ENCODE measurements at regions not wholly inside any gene's neighbourhood (a gene's known extent, or its start where the extent isn't known, plus 50 kb on each side); places are given as distances from the start of the nearest gene placed in this dataset.

DNA sequence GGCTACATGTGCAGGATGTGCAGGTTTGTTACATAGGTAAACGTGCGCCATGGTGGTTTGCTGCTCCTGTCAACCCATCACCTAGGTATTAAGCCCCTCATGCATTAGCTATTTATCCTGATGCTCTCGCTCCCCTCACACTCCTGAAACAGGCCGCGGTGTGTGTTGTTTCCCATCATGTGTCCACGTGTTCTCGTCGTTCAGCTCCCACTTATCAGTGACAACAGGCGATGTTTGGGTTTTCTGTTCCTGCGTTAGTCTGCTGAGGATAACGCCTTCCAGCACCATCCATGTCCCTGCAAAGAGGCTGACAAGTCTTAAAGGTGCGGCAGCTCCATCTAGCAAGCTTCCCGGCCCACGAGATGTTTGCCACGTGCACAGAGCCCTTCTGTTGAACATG is 175.1 kb downstream of the FOXL1 start:
- Histone ChIP-seq H3K4me1 (no peaks in the 10 kb centered on the region), H3K4me3 (no peak overlapping the region), H3K27ac (no peak overlapping the region), H3K9me3 (no peaks in the 10 kb centered on the region), H3K36me3 (ENCODE audit: insufficient read depth in 1 of 2, low read depth in 1 of 2) (no peaks in the 10 kb centered on the region), H3K27me3 (ENCODE audit: insufficient read depth in 3 of 3, low read length in 2 of 3) (peaks cover 0 to 21% (median 0%) of the 10 kb centered on the region in 3 donors)
- whole genome bisulfite sequencing, 3 donors: 69 to 80% (median 79%) methylated on average over 15 of the region's 15 CpGs
- DNase-seq (no peak), ATAC-seq (no peak)
- intact Hi-C loops (cut with DNase I): loop anchor here in 1 of 2 donors (5.0 kb wide), 1 partner anchor 176 kb away; the partner anchor contains the start of gene FOXL1
- TF ChIP-seq, protein P1, sequence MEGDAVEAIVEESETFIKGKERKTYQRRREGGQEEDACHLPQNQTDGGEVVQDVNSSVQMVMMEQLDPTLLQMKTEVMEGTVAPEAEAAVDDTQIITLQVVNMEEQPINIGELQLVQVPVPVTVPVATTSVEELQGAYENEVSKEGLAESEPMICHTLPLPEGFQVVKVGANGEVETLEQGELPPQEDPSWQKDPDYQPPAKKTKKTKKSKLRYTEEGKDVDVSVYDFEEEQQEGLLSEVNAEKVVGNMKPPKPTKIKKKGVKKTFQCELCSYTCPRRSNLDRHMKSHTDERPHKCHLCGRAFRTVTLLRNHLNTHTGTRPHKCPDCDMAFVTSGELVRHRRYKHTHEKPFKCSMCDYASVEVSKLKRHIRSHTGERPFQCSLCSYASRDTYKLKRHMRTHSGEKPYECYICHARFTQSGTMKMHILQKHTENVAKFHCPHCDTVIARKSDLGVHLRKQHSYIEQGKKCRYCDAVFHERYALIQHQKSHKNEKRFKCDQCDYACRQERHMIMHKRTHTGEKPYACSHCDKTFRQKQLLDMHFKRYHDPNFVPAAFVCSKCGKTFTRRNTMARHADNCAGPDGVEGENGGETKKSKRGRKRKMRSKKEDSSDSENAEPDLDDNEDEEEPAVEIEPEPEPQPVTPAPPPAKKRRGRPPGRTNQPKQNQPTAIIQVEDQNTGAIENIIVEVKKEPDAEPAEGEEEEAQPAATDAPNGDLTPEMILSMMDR (IDR thresholded peaks at IDR 0.05): no peak

DNA sequence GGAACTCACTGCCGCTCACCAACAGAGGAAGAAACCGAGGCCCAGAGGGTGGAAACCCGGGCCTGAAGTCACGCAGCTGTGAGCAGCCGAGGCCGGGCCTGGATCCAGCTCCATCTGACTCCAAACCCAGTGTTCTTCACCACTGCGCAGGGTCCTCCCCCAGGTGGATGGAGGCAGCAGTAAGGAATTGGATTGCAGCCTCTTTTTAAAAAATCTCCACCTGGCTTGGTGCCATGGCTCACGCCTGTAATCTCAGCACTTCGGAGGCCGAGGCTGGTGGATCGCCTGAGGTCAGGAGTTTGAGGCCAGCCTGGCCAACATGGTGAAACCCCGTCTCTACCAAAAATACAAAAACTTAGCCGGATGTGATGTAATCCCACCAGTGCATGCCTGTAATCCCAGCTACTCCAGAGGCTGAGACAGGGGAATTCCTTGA is 177.2 kb downstream of the FOXL1 start:
- intact Hi-C loops (cut with DNase I): no loop called here
- 39 to 51% (median 46%) methylated on average over 13 of the region's 13 CpGs for WGBS, 3 donors

DNA sequence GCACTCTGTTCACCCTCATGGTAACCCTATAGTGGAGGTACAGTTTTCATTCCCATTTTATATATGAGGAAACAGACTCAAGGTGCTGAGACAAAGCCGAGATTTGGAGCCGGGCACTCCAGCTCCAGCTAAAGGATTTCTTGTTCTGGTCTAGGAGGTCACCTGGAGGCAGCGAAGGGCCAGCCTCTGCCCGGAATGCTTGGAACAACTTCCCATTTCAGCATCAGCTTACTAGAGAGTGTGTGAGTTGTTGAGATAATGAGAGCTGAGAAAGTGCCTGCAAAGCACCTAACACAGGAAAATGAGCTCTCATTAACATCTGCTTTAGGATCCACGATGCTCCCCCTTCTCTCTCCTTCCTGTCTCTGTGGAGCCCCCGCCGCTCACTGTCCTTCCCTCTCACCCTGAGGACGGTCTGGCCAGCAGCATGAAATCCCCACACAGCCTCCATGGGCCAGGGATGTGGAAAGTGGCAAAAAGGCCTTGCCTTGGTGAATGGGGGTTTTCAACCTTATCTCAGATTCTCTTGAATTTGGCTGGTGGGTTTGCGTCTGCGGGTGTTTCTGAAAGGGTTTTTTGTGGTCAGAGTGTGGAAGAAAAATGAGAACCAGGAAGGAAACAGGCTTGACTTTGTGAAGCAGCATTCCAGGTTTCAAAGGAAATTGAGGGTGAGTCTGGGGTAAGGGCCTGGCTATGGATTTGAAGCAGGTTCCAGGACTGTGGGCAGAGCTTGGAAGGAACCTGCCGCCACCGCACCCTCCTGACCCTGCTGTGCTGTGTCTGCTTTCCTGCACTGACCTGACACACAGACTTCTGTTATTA is 178.7 kb downstream of the FOXL1 start:
- ATAC-seq: no peak
- DNase-seq: no peak
- Histone ChIP-seq H3K4me1 (no peaks in the 10 kb centered on the region), H3K4me3 (no peak overlapping the region), H3K36me3 (ENCODE audit: insufficient read depth in 1 of 2, low read depth in 1 of 2) (no peaks in the 10 kb centered on the region), H3K9me3 (no peaks in the 10 kb centered on the region), H3K27me3 (ENCODE audit: insufficient read depth in 3 of 3, low read length in 2 of 3) (peaks cover 6 to 46% (median 8%) of the 10 kb centered on the region in 3 donors), H3K27ac (no peak overlapping the region)
- TF ChIP-seq, protein P1 (IDR thresholded peaks at IDR 0.05): no peak
- 49 to 62% (median 55%) methylated on average over 12 of the region's 12 CpGs for WGBS, 3 donors
- intact Hi-C loops (cut with DNase I): no loop called here

More for the DNA sequence above, 177.2 kb downstream of the FOXL1 start:
- ATAC-seq (peak in 2 of 4 donors; percentile 27 to 30), DNase-seq (peak in 1 of 2 donors; percentile 66)
- Histone ChIP-seq H3K4me1 (no peaks in the 10 kb centered on the region), H3K4me3 (no peak overlapping the region), H3K36me3 (ENCODE audit: insufficient read depth in 1 of 2, low read depth in 1 of 2) (no peaks in the 10 kb centered on the region), H3K27ac (no peak overlapping the region), H3K27me3 (ENCODE audit: insufficient read depth in 3 of 3, low read length in 2 of 3) (peaks cover 3 to 39% (median 6%) of the 10 kb centered on the region in 3 donors), H3K9me3 (no peaks in the 10 kb centered on the region)
- TF ChIP-seq, protein P1 (IDR thresholded peaks at IDR 0.05): no peak

DNA sequence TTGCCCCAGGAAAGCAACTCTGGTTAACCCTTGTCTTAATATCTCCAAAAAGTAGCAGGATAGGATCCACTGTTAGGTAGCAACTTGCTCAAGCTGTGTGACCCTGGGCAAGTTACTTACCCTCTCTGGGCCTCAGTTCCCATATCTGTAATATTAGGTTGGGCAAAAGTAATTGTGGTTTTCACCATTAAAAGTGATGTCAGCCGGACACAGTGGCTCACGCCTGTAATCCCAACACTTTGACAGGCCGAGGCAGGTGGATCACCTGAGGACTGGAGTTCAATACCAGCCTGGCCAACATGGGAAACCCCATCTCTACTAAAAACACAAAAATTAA is 179.3 kb downstream of the FOXL1 start:
- no peaks in the 10 kb centered on the region for H3K36me3 ChIP-seq (ENCODE audit: insufficient read depth in 1 of 2, low read depth in 1 of 2)
- TF ChIP-seq, protein P1 (IDR thresholded peaks at IDR 0.05): no peak
- no peaks in the 10 kb centered on the region for H3K9me3 ChIP-seq
- H3K27me3 ChIP-seq (ENCODE audit: insufficient read depth in 3 of 3, low read length in 2 of 3): peaks cover 6 to 52% (median 8%) of the 10 kb centered on the region in 3 donors
- intact Hi-C loops (cut with DNase I): no loop called here
- H3K4me3 ChIP-seq: no peak overlapping the region
- no peak for ATAC-seq
- WGBS, 3 donors: 90 to 97% (median 96%) methylated on average over 3 of the region's 3 CpGs
- H3K27ac ChIP-seq: no peak overlapping the region
- no peak for DNase-seq
- no peaks in the 10 kb centered on the region for H3K4me1 ChIP-seq

Data from psoas muscle (tissue), 7 donors.